ENCODE measurements at regions not wholly inside any gene's neighbourhood (a gene's known extent, or its start where the extent isn't known, plus 50 kb on each side); places are given as distances from the start of the nearest gene placed in this dataset.

DNA sequence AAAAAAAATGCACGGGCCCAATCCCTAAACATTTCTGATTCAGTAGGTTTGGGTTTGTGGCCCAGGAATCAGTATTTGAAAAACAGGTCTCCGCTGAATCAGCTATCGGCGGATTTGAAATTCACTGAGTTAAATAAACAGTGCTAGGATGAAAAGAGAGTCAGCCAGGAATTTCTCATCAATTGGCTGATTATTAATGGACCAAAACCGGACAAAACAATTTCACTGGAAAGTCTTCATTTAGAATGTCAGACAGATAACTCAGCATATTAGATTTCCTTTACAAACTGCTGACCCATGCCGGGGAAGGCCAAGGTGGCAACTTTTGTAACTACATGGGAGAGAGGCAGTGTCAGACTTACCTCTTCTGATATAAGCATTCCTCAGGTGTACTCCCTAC, 99.4 kb upstream of the LSM6 start:
- TF ChIP-seq, protein P1, sequence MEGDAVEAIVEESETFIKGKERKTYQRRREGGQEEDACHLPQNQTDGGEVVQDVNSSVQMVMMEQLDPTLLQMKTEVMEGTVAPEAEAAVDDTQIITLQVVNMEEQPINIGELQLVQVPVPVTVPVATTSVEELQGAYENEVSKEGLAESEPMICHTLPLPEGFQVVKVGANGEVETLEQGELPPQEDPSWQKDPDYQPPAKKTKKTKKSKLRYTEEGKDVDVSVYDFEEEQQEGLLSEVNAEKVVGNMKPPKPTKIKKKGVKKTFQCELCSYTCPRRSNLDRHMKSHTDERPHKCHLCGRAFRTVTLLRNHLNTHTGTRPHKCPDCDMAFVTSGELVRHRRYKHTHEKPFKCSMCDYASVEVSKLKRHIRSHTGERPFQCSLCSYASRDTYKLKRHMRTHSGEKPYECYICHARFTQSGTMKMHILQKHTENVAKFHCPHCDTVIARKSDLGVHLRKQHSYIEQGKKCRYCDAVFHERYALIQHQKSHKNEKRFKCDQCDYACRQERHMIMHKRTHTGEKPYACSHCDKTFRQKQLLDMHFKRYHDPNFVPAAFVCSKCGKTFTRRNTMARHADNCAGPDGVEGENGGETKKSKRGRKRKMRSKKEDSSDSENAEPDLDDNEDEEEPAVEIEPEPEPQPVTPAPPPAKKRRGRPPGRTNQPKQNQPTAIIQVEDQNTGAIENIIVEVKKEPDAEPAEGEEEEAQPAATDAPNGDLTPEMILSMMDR (IDR thresholded peaks at IDR 0.05; ENCODE audit: insufficient read depth, low read depth, low read length) = no peak
- no peak for TF ChIP-seq EZH2 (IDR thresholded peaks at IDR 0.05; ENCODE audit: insufficient read depth, low read length)
